Hepatocyte (in vitro differentiated cells): ENCODE measurements at regions not wholly inside any gene's neighbourhood (a gene's known extent, or its start where the extent isn't known, plus 50 kb on each side); places are given as distances from the start of the nearest gene placed in this dataset.

Experiments used
- DNase-seq: peaks from one replicate; pipeline ENCODE4 v3.0.0-alpha.2; 2016; ENCODE audit warnings: low spot score
- H2AFZ ChIP-seq: fragments of 200-600 bp; sonication (generic); 2 replicates; pipeline ENCODE4 v1.6.0; 2016; ENCODE audit warnings: antibody characterized with exemption, mild to moderate bottlenecking
- H3K27ac ChIP-seq: fragments of 200-600 bp; sonication (generic); 2 replicates; pipeline ENCODE4 v1.5.1; 2016; ENCODE audit warnings: mild to moderate bottlenecking
- H3K27me3 ChIP-seq: fragments of 200-600 bp; sonication (generic); 2 replicates; pipeline ENCODE4 v1.6.1; 2016
- H3K36me3 ChIP-seq: fragments of 200-600 bp; sonication (generic); replicated peaks from 2 replicates; pipeline ENCODE4 v1.5.1; 2016; ENCODE audit warnings: low read depth; ENCODE audit not compliant: insufficient read depth
- H3K4me1 ChIP-seq: fragments of 200-600 bp; sonication (generic); 2 replicates; pipeline ENCODE4 v1.5.1; 2016; ENCODE audit warnings: mild to moderate bottlenecking, moderate library complexity; ENCODE audit not compliant: insufficient read depth
- H3K4me2 ChIP-seq: fragments of 200-600 bp; sonication (generic); 2 replicates; pipeline ENCODE4 v1.6.0; 2016
- H3K4me3 ChIP-seq: fragments of 200-600 bp; sonication (generic); 2 replicates; pipeline ENCODE4 v1.5.1; 2016; ENCODE audit warnings: mild to moderate bottlenecking
- H3K79me2 ChIP-seq: fragments of 200-600 bp; sonication (generic); 2 replicates; pipeline ENCODE4 v1.6.0; 2017; ENCODE audit warnings: mild to moderate bottlenecking
- H3K9me2 ChIP-seq: fragments of 200-600 bp; sonication (generic); replicated peaks from 2 replicates; pipeline ENCODE4 v1.6.0; 2017; ENCODE audit warnings: mild to moderate bottlenecking; ENCODE audit not compliant: insufficient read depth
- H3K9me3 ChIP-seq: fragments of 200-600 bp; sonication (generic); 2 replicates; pipeline ENCODE4 v1.5.1; 2016; ENCODE audit warnings: low read depth, mild to moderate bottlenecking
- H4K20me1 ChIP-seq: fragments of 200-600 bp; sonication (generic); 2 replicates; pipeline ENCODE4 v1.6.0; 2016; ENCODE audit warnings: mild to moderate bottlenecking; ENCODE audit not compliant: insufficient read depth, poor library complexity, severe bottlenecking
- EZH2 ChIP-seq: fragments of 200-600 bp; sonication (generic); IDR thresholded peaks from 2 replicates; pipeline ENCODE4 v1.6.1; 2016; ENCODE audit warnings: antibody characterized with exemption, mild to moderate bottlenecking, borderline replicate concordance
- EZH2phosphoT487 ChIP-seq: fragments of 200-600 bp; sonication (generic); IDR thresholded peaks from one replicate; pipeline ENCODE4 v1.6.1; 2018; ENCODE audit warnings: antibody characterized with exemption, mild to moderate bottlenecking, low read depth, moderate library complexity; ENCODE audit not compliant: unreplicated experiment, severe bottlenecking
- WGBS: methylation state at CpG from one replicate; pipeline ENCODE4 v1.1.6; 2016; ENCODE audit warnings: low lambda C conversion rate; ENCODE audit errors: missing lambda C conversion rate; 5-methylcytosine and 5-hydroxymethylcytosine counted together
- TF ChIP-seq, protein P1 (sequence below): fragments of 200-600 bp; sonication (generic); IDR thresholded peaks from 2 replicates; pipeline ENCODE4 v1.5.1; 2016; ENCODE audit warnings: antibody characterized with exemption, mild to moderate bottlenecking; ENCODE audit not compliant: poor library complexity

DNA sequence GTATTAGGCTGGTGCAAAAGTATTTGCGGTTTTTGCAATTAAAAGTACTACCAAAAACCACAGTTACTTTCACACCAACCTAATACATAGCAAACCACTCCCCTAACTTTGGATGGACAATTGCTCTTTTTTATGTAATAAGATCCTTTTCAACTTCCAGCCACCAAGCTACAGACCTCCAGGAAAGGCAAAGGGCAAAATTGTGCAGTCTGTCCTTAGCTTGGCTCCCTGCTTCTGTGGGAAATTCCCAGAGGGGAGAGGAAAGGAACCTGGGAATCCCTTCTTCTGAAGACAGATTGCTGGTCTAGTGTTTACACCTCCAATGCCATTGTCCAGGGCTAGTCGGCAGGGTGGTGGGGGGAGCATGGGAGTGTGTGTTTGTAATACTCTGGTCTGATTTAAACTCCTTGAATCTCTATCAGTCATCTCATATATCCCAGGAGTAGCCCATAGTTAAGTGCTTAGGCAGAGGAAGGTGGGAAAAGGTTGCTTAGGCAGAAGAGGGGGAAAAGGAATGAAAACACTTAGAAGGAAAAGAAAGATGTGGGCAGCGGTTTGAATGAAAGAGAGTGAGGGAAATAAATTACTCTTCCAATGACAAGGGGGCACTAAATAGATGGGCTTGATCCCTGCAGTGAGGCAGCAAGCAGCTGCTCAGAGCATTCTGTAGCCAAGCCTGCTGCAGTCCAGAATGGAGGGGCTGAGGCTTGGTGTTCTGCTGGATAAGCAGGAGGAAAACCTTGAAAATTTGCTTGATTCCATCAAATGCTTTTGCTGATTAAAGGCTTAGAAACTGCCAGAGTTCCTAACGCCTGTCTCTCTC lies 86.9 kb upstream of the MAP1B start:
- Histone ChIP-seq H3K27me3 (no peaks in the 10 kb centered on the region), H4K20me1 (no peaks in the 10 kb centered on the region), H3K27ac (no peak overlapping the region), H3K9me3 (no peaks in the 10 kb centered on the region), H2AFZ (no peak overlapping the region), H3K9me2 (no peaks in the 10 kb centered on the region), H3K4me3 (no peak overlapping the region), H3K4me2 (no peak overlapping the region), H3K36me3 (no peaks in the 10 kb centered on the region), H3K79me2 (no peaks in the 10 kb centered on the region), H3K4me1 (no peaks in the 10 kb centered on the region)
- DNase-seq: no peak
- 53% methylated on average over 4 of the region's 4 CpGs for WGBS
- TF ChIP-seq EZH2 (no peak), EZH2phosphoT487 (no peak)
- TF ChIP-seq, protein P1, sequence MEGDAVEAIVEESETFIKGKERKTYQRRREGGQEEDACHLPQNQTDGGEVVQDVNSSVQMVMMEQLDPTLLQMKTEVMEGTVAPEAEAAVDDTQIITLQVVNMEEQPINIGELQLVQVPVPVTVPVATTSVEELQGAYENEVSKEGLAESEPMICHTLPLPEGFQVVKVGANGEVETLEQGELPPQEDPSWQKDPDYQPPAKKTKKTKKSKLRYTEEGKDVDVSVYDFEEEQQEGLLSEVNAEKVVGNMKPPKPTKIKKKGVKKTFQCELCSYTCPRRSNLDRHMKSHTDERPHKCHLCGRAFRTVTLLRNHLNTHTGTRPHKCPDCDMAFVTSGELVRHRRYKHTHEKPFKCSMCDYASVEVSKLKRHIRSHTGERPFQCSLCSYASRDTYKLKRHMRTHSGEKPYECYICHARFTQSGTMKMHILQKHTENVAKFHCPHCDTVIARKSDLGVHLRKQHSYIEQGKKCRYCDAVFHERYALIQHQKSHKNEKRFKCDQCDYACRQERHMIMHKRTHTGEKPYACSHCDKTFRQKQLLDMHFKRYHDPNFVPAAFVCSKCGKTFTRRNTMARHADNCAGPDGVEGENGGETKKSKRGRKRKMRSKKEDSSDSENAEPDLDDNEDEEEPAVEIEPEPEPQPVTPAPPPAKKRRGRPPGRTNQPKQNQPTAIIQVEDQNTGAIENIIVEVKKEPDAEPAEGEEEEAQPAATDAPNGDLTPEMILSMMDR: no peak

DNA sequence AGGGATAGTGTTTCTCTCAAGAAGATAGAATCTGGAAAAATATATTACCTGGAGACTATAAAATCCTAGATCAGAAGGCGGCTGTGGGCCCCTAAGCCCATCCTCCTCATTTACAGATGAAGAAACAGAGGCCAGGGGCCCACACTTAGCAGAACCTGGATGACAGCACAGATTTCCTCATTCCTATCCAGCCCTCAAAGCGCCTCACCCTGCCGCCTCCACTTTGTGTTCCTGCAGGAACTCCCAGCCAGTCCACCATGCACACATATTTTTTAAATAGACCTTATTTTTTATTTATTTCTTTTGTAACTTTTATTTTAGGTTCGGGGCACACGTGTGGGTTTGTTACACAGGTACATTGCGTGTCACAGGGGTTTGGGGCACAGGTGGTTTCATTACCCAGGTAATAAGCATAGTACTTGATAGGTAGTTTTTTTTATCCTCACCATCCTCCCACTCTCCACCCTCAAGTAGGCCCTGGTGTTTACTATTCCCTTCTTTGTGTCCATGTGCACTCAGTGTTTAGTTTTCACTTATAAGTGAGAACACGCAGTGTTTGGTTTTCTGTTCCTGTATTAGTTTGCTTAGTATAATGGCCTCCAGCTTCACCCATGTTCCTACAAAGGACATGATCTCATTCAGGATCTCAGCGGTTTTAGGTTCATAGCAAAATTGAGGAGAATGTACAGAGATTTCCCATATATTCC lies 85.5 kb upstream of the MAP1B start:
- 91% methylated on average over 8 of the region's 8 CpGs for WGBS
- TF ChIP-seq EZH2 (no peak), EZH2phosphoT487 (no peak)
- TF ChIP-seq, protein P1: no peak
- Histone ChIP-seq H3K4me2 (no peak overlapping the region), H3K4me3 (no peak overlapping the region), H3K79me2 (no peaks in the 10 kb centered on the region), H3K9me3 (no peaks in the 10 kb centered on the region), H2AFZ (no peak overlapping the region), H3K27ac (no peak overlapping the region), H4K20me1 (no peaks in the 10 kb centered on the region), H3K27me3 (no peaks in the 10 kb centered on the region), H3K4me1 (no peaks in the 10 kb centered on the region), H3K9me2 (no peaks in the 10 kb centered on the region), H3K36me3 (no peaks in the 10 kb centered on the region)
- DNase-seq: no peak

DNA sequence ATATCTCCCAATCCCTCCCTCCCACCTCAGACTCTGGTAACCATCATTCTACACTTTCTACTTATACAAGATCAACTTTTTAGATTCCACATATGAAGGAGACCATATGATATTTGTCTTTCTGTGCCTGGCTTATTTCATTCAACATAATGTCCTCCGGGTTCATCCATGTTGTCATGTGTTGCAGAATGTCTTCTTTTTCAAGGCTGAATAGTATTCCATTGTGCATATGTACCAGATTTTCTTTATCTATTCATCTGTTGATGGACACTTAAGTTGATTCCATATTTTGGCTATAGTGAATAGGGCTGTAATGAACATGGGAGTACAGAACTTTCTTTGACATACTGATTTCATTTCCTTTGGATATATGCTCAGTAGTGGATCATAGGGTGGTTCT lies 78.9 kb upstream of the MAP1B start:
- 92% methylated on average over 1 of the region's 1 CpG for WGBS
- DNase-seq: no peak
- no peak overlapping the region for H3K4me3 ChIP-seq
- no peak overlapping the region for H2AFZ ChIP-seq
- H3K9me2 ChIP-seq: no peaks in the 10 kb centered on the region
- H3K9me3 ChIP-seq: no peaks in the 10 kb centered on the region
- no peaks in the 10 kb centered on the region for H4K20me1 ChIP-seq
- no peaks in the 10 kb centered on the region for H3K27me3 ChIP-seq
- H3K27ac ChIP-seq: no peak overlapping the region
- TF ChIP-seq, protein P1: no peak
- no peak for TF ChIP-seq EZH2phosphoT487
- TF ChIP-seq EZH2: no peak
- H3K4me2 ChIP-seq: no peak overlapping the region
- H3K79me2 ChIP-seq: no peaks in the 10 kb centered on the region
- no peaks in the 10 kb centered on the region for H3K4me1 ChIP-seq
- no peaks in the 10 kb centered on the region for H3K36me3 ChIP-seq
